H1 (cell line): ENCODE measurements at regions not wholly inside any gene's neighbourhood (a gene's known extent, or its start where the extent isn't known, plus 50 kb on each side); places are given as distances from the start of the nearest gene placed in this dataset.

Source experiments
- CTCF ChIA-PET: fragments of 300-600 bp; sonication (Branson Sonifier 250); formaldehyde crosslinking; loops from one replicate; lab custom pipeline; 2021; ENCODE audit not compliant: partially characterized antibody; lab: Charles Lee
- POLR2A ChIA-PET: fragments of 300-600 bp; sonication (Branson Sonifier 250); formaldehyde crosslinking; loops from one replicate; lab custom pipeline; 2021; ENCODE audit warnings: inconsistent platforms; ENCODE audit not compliant: partially characterized antibody; lab: Charles Lee
- DNase-seq, 2 experiments: peaks; one replicate each; pipeline versions ENCODE4 v3.0.0 to v3.0.0-alpha.2; 2010 to 2022; ENCODE audit warnings: low spot score in 2 of 2, low read depth in 1 of 2, mixed read lengths in 1 of 2
- FAIRE-seq: peaks from 2 replicates; lab custom pipeline; 2011; peaks lifted over from hg19 to GRCh38; lab: Jason Lieb, UNC
- H2AFZ ChIP-seq: 2 replicates; pipeline ENCODE4 v1.8.1; 2012; ENCODE audit warnings: low read length, inconsistent platforms
- H2AK5ac ChIP-seq: 2 replicates; pipeline ENCODE4 v1.6.1; 2013; ENCODE audit warnings: low read depth, low read length
- H2BK120ac ChIP-seq: replicated peaks from 2 replicates; pipeline ENCODE3; 2013; ENCODE audit warnings: low read depth, low read length, inconsistent platforms
- H2BK12ac ChIP-seq: 2 replicates; pipeline ENCODE4 v1.6.1; 2013; ENCODE audit warnings: low read depth, low read length
- H2BK15ac ChIP-seq: 2 replicates; pipeline ENCODE4 v1.6.1; 2013; ENCODE audit warnings: low read length
- H2BK20ac ChIP-seq: 2 replicates; pipeline ENCODE4 v1.6.1; 2013; ENCODE audit warnings: low read length
- H2BK5ac ChIP-seq: 2 replicates; pipeline ENCODE4 v1.6.1; 2013; ENCODE audit warnings: low read depth, low read length
- H3K14ac ChIP-seq: 2 replicates; pipeline ENCODE4 v1.6.1; 2013; ENCODE audit warnings: inconsistent platforms; ENCODE audit not compliant: insufficient read length
- H3K18ac ChIP-seq: 2 replicates; pipeline ENCODE4 v1.6.1; 2013; ENCODE audit warnings: low read length; ENCODE audit errors: extremely low read depth
- H3K23ac ChIP-seq: 2 replicates; pipeline ENCODE4 v1.6.1; 2013; ENCODE audit warnings: inconsistent platforms; ENCODE audit not compliant: insufficient read length
- H3K23me2 ChIP-seq: 2 replicates; pipeline ENCODE4 v1.6.1; 2013; ENCODE audit warnings: low read depth, low read length
- H3K27ac ChIP-seq: 2 replicates; pipeline ENCODE4 v1.6.1; 2011; ENCODE audit warnings: low read depth, low read length, inconsistent platforms
- H3K27me3 ChIP-seq, 4 experiments: replicated peaks in 1 of 4; 1 replicate in 1 of 4; 2 replicates in 3 of 4; pipeline versions ENCODE4 v1.6.1 to v1.8.1; 2011 to 2013; ENCODE audit warnings: low read length in 3 of 4, mild to moderate bottlenecking in 3 of 4, inconsistent platforms in 2 of 4, mixed read lengths in 2 of 4, moderate library complexity in 1 of 4; ENCODE audit not compliant: control insufficient read depth in 3 of 4, insufficient read depth in 3 of 4; ENCODE audit errors: extremely low read depth in 1 of 4
- H3K36me3 ChIP-seq, 4 experiments: 2 replicates each; pipeline versions ENCODE4 v1.6.1 to v1.8.1; 2011 to 2013; ENCODE audit warnings: mild to moderate bottlenecking in 4 of 4, low read length in 3 of 4, moderate library complexity in 2 of 4, control low read depth in 1 of 4, inconsistent platforms in 1 of 4; ENCODE audit not compliant: insufficient read depth in 4 of 4, control insufficient read depth in 2 of 4
- H3K4ac ChIP-seq: replicated peaks from 2 replicates; pipeline ENCODE3; 2013; ENCODE audit warnings: low read length, low read depth, mixed read lengths, inconsistent platforms; ENCODE audit not compliant: insufficient read length
- H3K4me1 ChIP-seq, 4 experiments: replicated peaks in 1 of 4; 1 replicate in 1 of 4; 2 replicates in 3 of 4; pipeline versions ENCODE4 v1.6.1 to v1.8.1; 2011 to 2013; ENCODE audit warnings: low read length in 3 of 4, inconsistent platforms in 2 of 4, mixed read lengths in 1 of 4; ENCODE audit not compliant: insufficient read depth in 4 of 4, control insufficient read depth in 3 of 4
- H3K4me2 ChIP-seq, 2 experiments: 2 replicates each; pipeline versions ENCODE4 v1.6.1 to v1.8.1; 2011 to 2013; ENCODE audit warnings: low read depth in 2 of 2, low read length in 2 of 2, control low read depth in 1 of 2, inconsistent platforms in 1 of 2, mild to moderate bottlenecking in 1 of 2; ENCODE audit not compliant: insufficient read depth in 1 of 2
- H3K4me3 ChIP-seq, 4 experiments: fragments of 200-600, 300-600 bp in 1 of 4; sonication (generic), shearing (Covaris generic), sonication (Bioruptor Twin) in 1 of 4; 2 replicates each; pipeline versions ENCODE4 v1.5.1 to v1.8.1; 2011 to 2016; ENCODE audit warnings: low read length in 4 of 4, low read depth in 3 of 4, control low read depth in 2 of 4, inconsistent platforms in 2 of 4, mild to moderate bottlenecking in 2 of 4, mixed read lengths in 1 of 4, moderate library complexity in 1 of 4; ENCODE audit not compliant: insufficient read depth in 2 of 4; ENCODE audit errors: extremely low read depth in 1 of 4
- H3K56ac ChIP-seq: replicated peaks from 2 replicates; pipeline ENCODE3; 2013; ENCODE audit warnings: low read depth, mild to moderate bottlenecking, mixed read lengths, low read length, inconsistent platforms; ENCODE audit not compliant: insufficient read length
- H3K79me1 ChIP-seq: 2 replicates; pipeline ENCODE4 v1.6.1; 2013; ENCODE audit warnings: low read depth, low read length, control low read depth
- H3K79me2 ChIP-seq, 2 experiments: 2 replicates each; pipeline versions ENCODE4 v1.6.1 to v1.8.1; 2012 to 2013; ENCODE audit warnings: low read length in 2 of 2, mild to moderate bottlenecking in 2 of 2, inconsistent platforms in 1 of 2; ENCODE audit not compliant: insufficient read depth in 2 of 2, control insufficient read depth in 1 of 2
- H3K9ac ChIP-seq, 4 experiments: replicated peaks in 1 of 4; 1 replicate in 1 of 4; 2 replicates in 3 of 4; pipeline versions ENCODE4 v1.6.1 to v1.8.1; 2011 to 2013; ENCODE audit warnings: low read depth in 3 of 4, low read length in 3 of 4, control low read depth in 2 of 4, mild to moderate bottlenecking in 2 of 4, moderate library complexity in 2 of 4, inconsistent platforms in 1 of 4; ENCODE audit errors: extremely low read depth in 1 of 4
- H3K9me3 ChIP-seq, 2 experiments: 2 replicates each; pipeline versions ENCODE4 v1.6.1 to v1.8.1; 2012 to 2013; ENCODE audit warnings: mild to moderate bottlenecking in 2 of 2, moderate library complexity in 2 of 2, control low read depth in 1 of 2, inconsistent platforms in 1 of 2, low read depth in 1 of 2, low read length in 1 of 2, mixed read lengths in 1 of 2; ENCODE audit not compliant: insufficient read depth in 2 of 2
- H4K20me1 ChIP-seq, 2 experiments: replicated peaks in 1 of 2; 2 replicates each; pipeline versions ENCODE3 to v1.8.1; 2011 to 2013; ENCODE audit warnings: inconsistent platforms in 2 of 2, low read length in 2 of 2, mild to moderate bottlenecking in 1 of 2; ENCODE audit not compliant: insufficient read depth in 2 of 2, control insufficient read depth in 1 of 2
- H4K5ac ChIP-seq: 2 replicates; pipeline ENCODE4 v1.6.1; 2013; ENCODE audit warnings: low read length, low read depth, mixed read lengths, inconsistent platforms; ENCODE audit not compliant: insufficient read length
- H4K8ac ChIP-seq: 2 replicates; pipeline ENCODE4 v1.8.0; 2013; ENCODE audit warnings: mild to moderate bottlenecking, moderate library complexity, low read length, inconsistent platforms; ENCODE audit not compliant: insufficient read depth; ENCODE audit errors: extremely low read depth
- H4K91ac ChIP-seq: replicated peaks from 2 replicates; pipeline ENCODE3; 2013; ENCODE audit warnings: low read length, mixed read lengths, inconsistent platforms; ENCODE audit not compliant: insufficient read length
- BRCA1 ChIP-seq: IDR thresholded peaks from 2 replicates; pipeline ENCODE4 v1.6.1; 2012; ENCODE audit warnings: low read depth, low read length, improper control_type of control experiment
- EP300 ChIP-seq, 2 experiments: IDR thresholded peaks; 1 replicate in 1 of 2; 2 replicates in 1 of 2; pipeline ENCODE4 v1.6.1; 2011 to 2012; ENCODE audit warnings: low read depth in 2 of 2, low read length in 2 of 2, mild to moderate bottlenecking in 2 of 2, borderline replicate concordance in 1 of 2, inconsistent platforms in 1 of 2, moderate library complexity in 1 of 2
- GTF2F1 ChIP-seq: IDR thresholded peaks from 2 replicates; pipeline ENCODE4 v1.6.1; 2012; ENCODE audit warnings: low read depth, low read length, improper control_type of control experiment, borderline replicate concordance
- HDAC6 ChIP-seq: IDR thresholded peaks from one replicate; pipeline ENCODE4 v1.7.1; 2012; ENCODE audit warnings: low read depth, mild to moderate bottlenecking, inconsistent platforms, low read length, moderate library complexity
- NRF1 ChIP-seq: IDR thresholded peaks from 2 replicates; pipeline ENCODE4 v1.6.1; 2011; ENCODE audit warnings: mild to moderate bottlenecking, low read depth, low read length, improper control_type of control experiment
- POLR2A ChIP-seq, 2 experiments: IDR thresholded peaks; 1 replicate in 1 of 2; 2 replicates in 1 of 2; pipeline ENCODE4 v1.6.1; 2011; ENCODE audit warnings: low read depth in 2 of 2, low read length in 2 of 2, mild to moderate bottlenecking in 2 of 2; ENCODE audit errors: control extremely low read depth in 1 of 2
- SP2 ChIP-seq: IDR thresholded peaks from 2 replicates; pipeline ENCODE4 v1.6.1; 2012; ENCODE audit warnings: mild to moderate bottlenecking, low read length, inconsistent platforms
- TAF7 ChIP-seq: optimal IDR thresholded peaks from 2 replicates; pipeline ENCODE3; 2011; ENCODE audit warnings: low read depth, mild to moderate bottlenecking, inconsistent platforms, low read length, moderate library complexity, borderline replicate concordance
- TEAD4 ChIP-seq: IDR thresholded peaks from 2 replicates; pipeline ENCODE4 v1.6.1; 2012; ENCODE audit warnings: low read depth, low read length, inconsistent platforms, mixed read lengths
- WGBS, 2 experiments: shearing (Covaris generic) in 1 of 2; methylation state at CpG; one replicate each; pipeline versions ENCODE4 v1.1.6 to v1.1.7; 2013 to 2015; ENCODE audit warnings: low lambda C conversion rate in 2 of 2, mixed read lengths in 2 of 2, inconsistent platforms in 1 of 2, low coverage in 1 of 2, missing lambda C conversion rate in 1 of 2; ENCODE audit not compliant: insufficient replicate concordance in 2 of 2, insufficient coverage in 1 of 2, insufficient read length in 1 of 2; ENCODE audit errors: extremely low coverage in 1 of 2, missing lambda C conversion rate in 1 of 2; 5-methylcytosine and 5-hydroxymethylcytosine counted together
- TF ChIP-seq, protein P1 (sequence below): IDR thresholded peaks from 2 replicates; pipeline ENCODE4 v1.6.1; 2012; ENCODE audit warnings: inconsistent platforms
- TF ChIP-seq, protein P2 (sequence below): IDR thresholded peaks from 2 replicates; pipeline ENCODE4 v1.6.1; 2011; ENCODE audit warnings: low read depth, mild to moderate bottlenecking, low read length; ENCODE audit not compliant: insufficient read depth
- TF ChIP-seq, protein P3 (sequence below), 3 experiments: IDR thresholded peaks; 1 replicate in 2 of 3; 2 replicates in 1 of 3; pipeline versions ENCODE4 v1.5.1 to v1.6.1; 2011; ENCODE audit warnings: low read length in 3 of 3, mild to moderate bottlenecking in 3 of 3, inconsistent platforms in 2 of 3, low read depth in 1 of 3, moderate library complexity in 1 of 3; ENCODE audit not compliant: insufficient read depth in 1 of 3; ENCODE audit errors: control extremely low read depth in 1 of 3

DNA sequence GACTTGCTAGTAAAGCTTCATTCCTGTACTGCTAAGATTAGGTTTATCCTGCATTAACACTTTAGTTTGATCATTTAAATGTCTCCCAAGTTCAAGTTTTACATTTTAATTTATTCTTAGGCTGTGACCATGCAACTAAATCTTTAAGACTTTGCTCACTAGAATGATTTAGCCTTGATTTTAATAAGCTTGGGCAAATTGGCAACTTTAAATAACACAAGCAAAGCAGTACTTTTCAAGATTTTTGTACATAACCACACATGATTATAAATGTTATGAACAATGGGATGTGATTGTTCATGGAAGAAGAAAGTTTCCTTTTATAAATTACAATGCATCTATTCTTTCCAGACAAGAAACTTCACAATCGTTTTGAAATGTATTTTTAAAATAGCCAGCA lies 948.0 kb upstream of the EPHA7 start:
- H3K14ac ChIP-seq: no peak overlapping the region
- no peak for DNase-seq
- no peak overlapping the region for H3K4me2 ChIP-seq
- no peak overlapping the region for H2AK5ac ChIP-seq
- H4K8ac ChIP-seq: no peak overlapping the region
- no peak overlapping the region for H3K9ac ChIP-seq
- H2BK120ac ChIP-seq: no peak overlapping the region
- H3K4me1 ChIP-seq: no peaks in the 10 kb centered on the region
- no peak overlapping the region for H2BK20ac ChIP-seq
- 88% methylated on average over 1 of the region's 1 CpG; no CpG with 5 or more reads in 1 of the 2 experiments for WGBS, 2 experiments
- H4K91ac ChIP-seq: no peak overlapping the region
- no peak overlapping the region for H3K27ac ChIP-seq
- no peak overlapping the region for H3K18ac ChIP-seq
- H4K20me1 ChIP-seq: no peaks in the 10 kb centered on the region
- H3K9me3 ChIP-seq: no peaks in the 10 kb centered on the region
- no peaks in the 10 kb centered on the region for H3K79me2 ChIP-seq
- H3K36me3 ChIP-seq: no peaks in the 10 kb centered on the region
- H3K23ac ChIP-seq: no peak overlapping the region
- H2BK12ac ChIP-seq: no peak overlapping the region
- ChIA-PET CTCF (interaction anchor here (0.5 kb wide), 1 partner anchor 73 kb away, joined by 4 read pairs; no protein-coding TSS in a partner anchor), POLR2A (no interaction called here)
- no peak overlapping the region for H2AFZ ChIP-seq
- FAIRE-seq: no peak
- no peak overlapping the region for H3K4ac ChIP-seq
- H3K79me1 ChIP-seq: no peaks in the 10 kb centered on the region
- no peak overlapping the region for H2BK5ac ChIP-seq
- H3K4me3 ChIP-seq: no peak overlapping the region
- no peak overlapping the region for H4K5ac ChIP-seq
- H3K56ac ChIP-seq: no peak overlapping the region
- no peaks in the 10 kb centered on the region for H3K27me3 ChIP-seq
- no peaks in the 10 kb centered on the region for H3K23me2 ChIP-seq
- H2BK15ac ChIP-seq: no peak overlapping the region
- TF ChIP-seq, protein P1, sequence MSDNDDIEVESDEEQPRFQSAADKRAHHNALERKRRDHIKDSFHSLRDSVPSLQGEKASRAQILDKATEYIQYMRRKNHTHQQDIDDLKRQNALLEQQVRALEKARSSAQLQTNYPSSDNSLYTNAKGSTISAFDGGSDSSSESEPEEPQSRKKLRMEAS: no peak
- TF ChIP-seq TAF7 (no peak), NRF1 (no peak), GTF2F1 (no peak), POLR2A (IDR thresholded peaks at IDR 0.05; ENCODE audit: control extremely low read depth in 1 of 2, low read depth in 2 of 2, low read length in 2 of 2) (no peak), BRCA1 (no peak), HDAC6 (no peak), SP2 (no peak), TEAD4 (no peak), EP300 (IDR thresholded peaks at IDR 0.05; ENCODE audit: borderline replicate concordance in 1 of 2, low read depth in 2 of 2, low read length in 2 of 2) (no peak)
- TF ChIP-seq, protein P2, sequence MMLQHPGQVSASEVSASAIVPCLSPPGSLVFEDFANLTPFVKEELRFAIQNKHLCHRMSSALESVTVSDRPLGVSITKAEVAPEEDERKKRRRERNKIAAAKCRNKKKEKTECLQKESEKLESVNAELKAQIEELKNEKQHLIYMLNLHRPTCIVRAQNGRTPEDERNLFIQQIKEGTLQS: no peak
- TF ChIP-seq, protein P3, sequence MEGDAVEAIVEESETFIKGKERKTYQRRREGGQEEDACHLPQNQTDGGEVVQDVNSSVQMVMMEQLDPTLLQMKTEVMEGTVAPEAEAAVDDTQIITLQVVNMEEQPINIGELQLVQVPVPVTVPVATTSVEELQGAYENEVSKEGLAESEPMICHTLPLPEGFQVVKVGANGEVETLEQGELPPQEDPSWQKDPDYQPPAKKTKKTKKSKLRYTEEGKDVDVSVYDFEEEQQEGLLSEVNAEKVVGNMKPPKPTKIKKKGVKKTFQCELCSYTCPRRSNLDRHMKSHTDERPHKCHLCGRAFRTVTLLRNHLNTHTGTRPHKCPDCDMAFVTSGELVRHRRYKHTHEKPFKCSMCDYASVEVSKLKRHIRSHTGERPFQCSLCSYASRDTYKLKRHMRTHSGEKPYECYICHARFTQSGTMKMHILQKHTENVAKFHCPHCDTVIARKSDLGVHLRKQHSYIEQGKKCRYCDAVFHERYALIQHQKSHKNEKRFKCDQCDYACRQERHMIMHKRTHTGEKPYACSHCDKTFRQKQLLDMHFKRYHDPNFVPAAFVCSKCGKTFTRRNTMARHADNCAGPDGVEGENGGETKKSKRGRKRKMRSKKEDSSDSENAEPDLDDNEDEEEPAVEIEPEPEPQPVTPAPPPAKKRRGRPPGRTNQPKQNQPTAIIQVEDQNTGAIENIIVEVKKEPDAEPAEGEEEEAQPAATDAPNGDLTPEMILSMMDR (IDR thresholded peaks at IDR 0.05; ENCODE audit: control extremely low read depth in 1 of 3, insufficient read depth in 1 of 3, low read depth in 1 of 3, low read length in 3 of 3): no peak
